ENCODE measurements at regions not wholly inside any gene's neighbourhood (a gene's known extent, or its start where the extent isn't known, plus 50 kb on each side); places are given as distances from the start of the nearest gene placed in this dataset.
A peak's percentile ranks its signal among the peaks of the same experiment; 100 is the strongest.

DNA sequence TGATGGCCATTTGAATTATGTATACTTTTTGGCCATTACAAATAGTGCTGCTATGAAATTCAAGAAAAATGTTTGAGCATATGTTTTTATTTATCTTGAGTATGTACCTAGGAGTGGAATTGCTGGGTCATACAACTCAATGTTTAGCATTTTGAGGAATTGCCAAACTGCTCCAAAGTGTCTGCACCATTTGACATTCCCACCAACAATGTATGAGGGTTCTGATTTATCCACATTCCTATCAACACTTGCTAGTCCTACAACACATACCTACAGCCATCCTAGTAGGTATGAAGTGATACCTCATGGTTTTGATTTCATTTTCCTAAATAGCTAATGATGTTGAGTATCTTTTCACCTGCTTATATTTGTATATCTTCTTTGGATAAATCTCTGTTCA, 165.5 kb downstream of the NOC3L start (continued):
- TF ChIP-seq, protein P1, sequence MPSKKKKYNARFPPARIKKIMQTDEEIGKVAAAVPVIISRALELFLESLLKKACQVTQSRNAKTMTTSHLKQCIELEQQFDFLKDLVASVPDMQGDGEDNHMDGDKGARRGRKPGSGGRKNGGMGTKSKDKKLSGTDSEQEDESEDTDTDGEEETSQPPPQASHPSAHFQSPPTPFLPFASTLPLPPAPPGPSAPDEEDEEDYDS (CRISPR knock-in tag; IDR thresholded peaks at IDR 0.05): no peak

DNA sequence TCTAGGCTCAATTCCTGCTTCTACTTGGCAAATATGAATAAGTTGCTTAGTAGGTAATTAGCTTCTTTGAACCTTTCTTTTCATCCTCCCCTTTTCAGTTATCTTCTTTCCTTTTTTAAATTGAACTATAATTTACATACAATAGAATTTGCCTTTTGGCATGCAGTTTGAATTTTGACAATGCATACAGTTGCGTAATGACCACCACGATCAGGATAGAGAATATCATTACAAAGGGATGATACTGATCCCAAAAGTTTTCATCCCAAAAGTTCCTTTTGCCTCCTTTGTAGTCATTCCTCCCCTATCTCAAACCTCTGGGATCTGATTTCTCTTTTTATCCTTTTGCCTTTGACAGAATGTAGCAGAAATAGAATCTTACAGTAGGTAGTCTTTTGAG, 164.4 kb downstream of the NOC3L start:
- Histone ChIP-seq H3K27me3 (ENCODE audit: control insufficient read depth in 1 of 2, insufficient read depth in 2 of 2, low read length in 2 of 2) (no peaks in the 10 kb centered on the region), H3K27ac (ENCODE audit: extremely low read length, insufficient read depth, low read length) (no peak overlapping the region), H3K36me3 (replicated peaks in 1 of 2; ENCODE audit: control insufficient read depth in 1 of 2, insufficient read depth in 2 of 2, low read length in 2 of 2) (no peaks in the 10 kb centered on the region), H3K79me2 (ENCODE audit: insufficient read depth, low read length) (no peaks in the 10 kb centered on the region), H4K20me1 (ENCODE audit: insufficient read depth, low read length) (no peaks in the 10 kb centered on the region), H3K4me2 (ENCODE audit: low read depth, low read length) (no peak overlapping the region), H3K9me3 (ENCODE audit: low read length) (no peaks in the 10 kb centered on the region), H3K4me3 (replicated peaks in 1 of 3; ENCODE audit: insufficient read depth in 1 of 3, low read depth in 2 of 3, low read length in 3 of 3) (no peak overlapping the region), H3K4me1 (ENCODE audit: insufficient read depth, low read length) (no peaks in the 10 kb centered on the region), H2AFZ (ENCODE audit: low read length) (no peak overlapping the region), H3K9ac (ENCODE audit: insufficient read depth, low read depth, low read length) (no peak overlapping the region)
- BruUV-seq (replicated peaks): no TSS peak
- FAIRE-seq (no peak), ATAC-seq (no peak), DNase-seq (ENCODE audit: low spot score) (no peak)
- TF ChIP-seq HDAC6 (IDR thresholded peaks at IDR 0.05; ENCODE audit: low read depth, low read length) (no peak), CEBPB (IDR thresholded peaks at IDR 0.05; ENCODE audit: borderline replicate concordance, low read depth, low read length) (peak; percentile 54)
- WGBS (ENCODE audit: low lambda C conversion rate): 36% methylated on average over 2 of the region's 2 CpGs
- intact Hi-C loops (cut with micrococcal nuclease; ENCODE audit: unreplicated experiment) (no loop called here), in situ Hi-C loops (cut with HindIII; ENCODE audit: extremely low pct_ligation_motif_present, low pct_unique_long_range_greater_than_20kb) (no loop called here)
- CTCF ChIA-PET (ENCODE audit: low intra/inter-chr PET ratio, low total read pairs): no interaction called here
- POLR2A ChIA-PET: no interaction called here

DNA sequence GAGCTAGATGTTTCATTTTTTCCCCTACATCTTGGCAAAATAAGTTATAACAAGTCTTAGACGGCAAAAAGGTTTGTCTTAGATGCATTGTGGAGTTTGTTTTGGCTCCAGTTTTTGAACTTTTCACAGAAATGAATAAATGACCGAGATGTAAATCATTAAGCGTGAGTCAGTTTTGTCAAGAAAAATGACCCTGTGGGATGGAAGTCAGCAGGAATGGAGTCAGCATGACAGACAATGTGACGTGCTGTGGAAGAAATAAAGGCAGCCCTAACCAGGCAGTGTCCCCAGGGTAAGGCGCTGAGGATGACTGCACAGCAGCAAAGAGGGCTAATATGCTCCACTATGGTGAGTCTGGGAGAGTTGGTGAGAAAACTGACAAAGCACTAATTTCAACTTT, 163.2 kb downstream of the NOC3L start:
- H3K27ac ChIP-seq (ENCODE audit: extremely low read length, insufficient read depth, low read length): no peak overlapping the region
- 39% methylated on average over 5 of the region's 5 CpGs for WGBS (ENCODE audit: low lambda C conversion rate)
- BruUV-seq (replicated peaks): no TSS peak
- H3K4me3 ChIP-seq (replicated peaks in 1 of 3; ENCODE audit: insufficient read depth in 1 of 3, low read depth in 2 of 3, low read length in 3 of 3): no peak overlapping the region
- POLR2A ChIA-PET: no interaction called here
- no peak overlapping the region for H3K4me2 ChIP-seq (ENCODE audit: low read depth, low read length)
- intact Hi-C loops (cut with micrococcal nuclease; ENCODE audit: unreplicated experiment) (no loop called here), in situ Hi-C loops (cut with HindIII; ENCODE audit: extremely low pct_ligation_motif_present, low pct_unique_long_range_greater_than_20kb) (no loop called here)
- FAIRE-seq (no peak), ATAC-seq (no peak), DNase-seq (ENCODE audit: low spot score) (no peak)
- H3K9ac ChIP-seq (ENCODE audit: insufficient read depth, low read depth, low read length): no peak overlapping the region
- CTCF ChIA-PET (ENCODE audit: low intra/inter-chr PET ratio, low total read pairs): no interaction called here
- H3K79me2 ChIP-seq (ENCODE audit: insufficient read depth, low read length): no peaks in the 10 kb centered on the region
- H2AFZ ChIP-seq (ENCODE audit: low read length): no peak overlapping the region
- H3K36me3 ChIP-seq (replicated peaks in 1 of 2; ENCODE audit: control insufficient read depth in 1 of 2, insufficient read depth in 2 of 2, low read length in 2 of 2): no peaks in the 10 kb centered on the region
- H3K27me3 ChIP-seq (ENCODE audit: control insufficient read depth in 1 of 2, insufficient read depth in 2 of 2, low read length in 2 of 2): no peaks in the 10 kb centered on the region; a peak in 1 of 5 replicates
- no peaks in the 10 kb centered on the region for H4K20me1 ChIP-seq (ENCODE audit: insufficient read depth, low read length)
- TF ChIP-seq, protein P2, sequence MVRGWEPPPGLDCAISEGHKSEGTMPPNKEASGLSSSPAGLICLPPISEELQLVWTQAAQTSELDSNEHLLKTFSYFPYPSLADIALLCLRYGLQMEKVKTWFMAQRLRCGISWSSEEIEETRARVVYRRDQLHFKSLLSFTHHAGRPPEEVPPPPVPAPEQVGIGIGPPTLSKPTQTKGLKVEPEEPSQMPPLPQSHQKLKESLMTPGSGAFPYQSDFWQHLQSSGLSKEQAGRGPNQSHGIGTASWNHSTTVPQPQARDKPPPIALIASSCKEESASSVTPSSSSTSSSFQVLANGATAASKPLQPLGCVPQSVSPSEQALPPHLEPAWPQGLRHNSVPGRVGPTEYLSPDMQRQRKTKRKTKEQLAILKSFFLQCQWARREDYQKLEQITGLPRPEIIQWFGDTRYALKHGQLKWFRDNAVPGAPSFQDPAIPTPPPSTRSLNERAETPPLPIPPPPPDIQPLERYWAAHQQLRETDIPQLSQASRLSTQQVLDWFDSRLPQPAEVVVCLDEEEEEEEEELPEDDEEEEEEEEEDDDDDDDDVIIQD (CRISPR knock-in tag; IDR thresholded peaks at IDR 0.05; ENCODE audit: low read depth): no peak
- TF ChIP-seq, protein P3, sequence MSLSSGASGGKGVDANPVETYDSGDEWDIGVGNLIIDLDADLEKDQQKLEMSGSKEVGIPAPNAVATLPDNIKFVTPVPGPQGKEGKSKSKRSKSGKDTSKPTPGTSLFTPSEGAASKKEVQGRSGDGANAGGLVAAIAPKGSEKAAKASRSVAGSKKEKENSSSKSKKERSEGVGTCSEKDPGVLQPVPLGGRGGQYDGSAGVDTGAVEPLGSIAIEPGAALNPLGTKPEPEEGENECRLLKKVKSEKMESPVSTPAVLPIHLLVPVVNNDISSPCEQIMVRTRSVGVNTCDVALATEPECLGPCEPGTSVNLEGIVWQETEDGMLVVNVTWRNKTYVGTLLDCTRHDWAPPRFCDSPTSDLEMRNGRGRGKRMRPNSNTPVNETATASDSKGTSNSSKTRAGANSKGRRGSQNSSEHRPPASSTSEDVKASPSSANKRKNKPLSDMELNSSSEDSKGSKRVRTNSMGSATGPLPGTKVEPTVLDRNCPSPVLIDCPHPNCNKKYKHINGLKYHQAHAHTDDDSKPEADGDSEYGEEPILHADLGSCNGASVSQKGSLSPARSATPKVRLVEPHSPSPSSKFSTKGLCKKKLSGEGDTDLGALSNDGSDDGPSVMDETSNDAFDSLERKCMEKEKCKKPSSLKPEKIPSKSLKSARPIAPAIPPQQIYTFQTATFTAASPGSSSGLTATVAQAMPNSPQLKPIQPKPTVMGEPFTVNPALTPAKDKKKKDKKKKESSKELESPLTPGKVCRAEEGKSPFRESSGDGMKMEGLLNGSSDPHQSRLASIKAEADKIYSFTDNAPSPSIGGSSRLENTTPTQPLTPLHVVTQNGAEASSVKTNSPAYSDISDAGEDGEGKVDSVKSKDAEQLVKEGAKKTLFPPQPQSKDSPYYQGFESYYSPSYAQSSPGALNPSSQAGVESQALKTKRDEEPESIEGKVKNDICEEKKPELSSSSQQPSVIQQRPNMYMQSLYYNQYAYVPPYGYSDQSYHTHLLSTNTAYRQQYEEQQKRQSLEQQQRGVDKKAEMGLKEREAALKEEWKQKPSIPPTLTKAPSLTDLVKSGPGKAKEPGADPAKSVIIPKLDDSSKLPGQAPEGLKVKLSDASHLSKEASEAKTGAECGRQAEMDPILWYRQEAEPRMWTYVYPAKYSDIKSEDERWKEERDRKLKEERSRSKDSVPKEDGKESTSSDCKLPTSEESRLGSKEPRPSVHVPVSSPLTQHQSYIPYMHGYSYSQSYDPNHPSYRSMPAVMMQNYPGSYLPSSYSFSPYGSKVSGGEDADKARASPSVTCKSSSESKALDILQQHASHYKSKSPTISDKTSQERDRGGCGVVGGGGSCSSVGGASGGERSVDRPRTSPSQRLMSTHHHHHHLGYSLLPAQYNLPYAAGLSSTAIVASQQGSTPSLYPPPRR (CRISPR knock-in tag; IDR thresholded peaks at IDR 0.05; ENCODE audit: borderline replicate concordance): no peak
- TF ChIP-seq SCMH1 (CRISPR knock-in tag; IDR thresholded peaks at IDR 0.05; ENCODE audit: borderline replicate concordance): no peak
- no peak for TF ChIP-seq ZNF83 (CRISPR knock-in tag; IDR thresholded peaks at IDR 0.05; ENCODE audit: borderline replicate concordance)
- TF ChIP-seq ZSCAN12 (CRISPR knock-in tag; IDR thresholded peaks at IDR 0.05): no peak
- TF ChIP-seq FOXM1 (CRISPR knock-in tag; IDR thresholded peaks at IDR 0.05): no peak
- no peak for TF ChIP-seq SKI (IDR thresholded peaks at IDR 0.05; ENCODE audit: partially characterized antibody)
- TF ChIP-seq ZNF12 (CRISPR knock-in tag; IDR thresholded peaks at IDR 0.05): no peak
- no peak for TF ChIP-seq PCBP1 (IDR thresholded peaks at IDR 0.05; ENCODE audit: borderline replicate concordance, low read depth, low read length)
- H3K9me3 ChIP-seq (ENCODE audit: low read length): no peaks in the 10 kb centered on the region
- H3K4me1 ChIP-seq (ENCODE audit: insufficient read depth, low read length): no peaks in the 10 kb centered on the region
